ENCODE measurements at regions not wholly inside any gene's neighbourhood (a gene's known extent, or its start where the extent isn't known, plus 50 kb on each side); places are given as distances from the start of the nearest gene placed in this dataset.

DNA sequence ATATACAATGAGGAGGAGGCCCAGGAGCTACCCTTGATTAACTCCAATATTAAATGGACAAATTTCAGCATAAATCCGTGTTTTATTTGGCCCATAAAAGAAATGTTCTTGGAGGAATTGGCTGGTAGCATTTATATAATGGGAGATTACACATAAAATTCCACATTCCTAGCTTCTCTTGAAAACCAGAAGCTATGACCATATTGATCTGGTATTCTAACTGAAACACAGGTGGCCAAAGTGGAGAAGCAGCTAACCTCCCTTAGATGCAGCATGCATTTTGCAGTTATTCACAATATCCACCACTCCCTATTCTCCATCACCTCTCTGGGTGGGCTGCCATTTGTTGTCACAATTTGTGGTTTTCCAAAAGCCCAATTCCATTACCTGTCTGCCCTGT lies 148.8 kb upstream of the CACNA2D1 start:
- TF ChIP-seq, protein P1, sequence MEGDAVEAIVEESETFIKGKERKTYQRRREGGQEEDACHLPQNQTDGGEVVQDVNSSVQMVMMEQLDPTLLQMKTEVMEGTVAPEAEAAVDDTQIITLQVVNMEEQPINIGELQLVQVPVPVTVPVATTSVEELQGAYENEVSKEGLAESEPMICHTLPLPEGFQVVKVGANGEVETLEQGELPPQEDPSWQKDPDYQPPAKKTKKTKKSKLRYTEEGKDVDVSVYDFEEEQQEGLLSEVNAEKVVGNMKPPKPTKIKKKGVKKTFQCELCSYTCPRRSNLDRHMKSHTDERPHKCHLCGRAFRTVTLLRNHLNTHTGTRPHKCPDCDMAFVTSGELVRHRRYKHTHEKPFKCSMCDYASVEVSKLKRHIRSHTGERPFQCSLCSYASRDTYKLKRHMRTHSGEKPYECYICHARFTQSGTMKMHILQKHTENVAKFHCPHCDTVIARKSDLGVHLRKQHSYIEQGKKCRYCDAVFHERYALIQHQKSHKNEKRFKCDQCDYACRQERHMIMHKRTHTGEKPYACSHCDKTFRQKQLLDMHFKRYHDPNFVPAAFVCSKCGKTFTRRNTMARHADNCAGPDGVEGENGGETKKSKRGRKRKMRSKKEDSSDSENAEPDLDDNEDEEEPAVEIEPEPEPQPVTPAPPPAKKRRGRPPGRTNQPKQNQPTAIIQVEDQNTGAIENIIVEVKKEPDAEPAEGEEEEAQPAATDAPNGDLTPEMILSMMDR (IDR thresholded peaks at IDR 0.05): no peak
- TF ChIP-seq ATF3 (CRISPR knock-in tag; conservative IDR thresholded peaks at IDR 0.05): no peak
- TF ChIP-seq E2F4 (CRISPR knock-in tag; IDR thresholded peaks at IDR 0.05; ENCODE audit: borderline replicate concordance, low read depth): no peak
- no peak for TF ChIP-seq TCF7 (CRISPR knock-in tag; IDR thresholded peaks at IDR 0.05; ENCODE audit: low read depth)
- TF ChIP-seq, protein P2, sequence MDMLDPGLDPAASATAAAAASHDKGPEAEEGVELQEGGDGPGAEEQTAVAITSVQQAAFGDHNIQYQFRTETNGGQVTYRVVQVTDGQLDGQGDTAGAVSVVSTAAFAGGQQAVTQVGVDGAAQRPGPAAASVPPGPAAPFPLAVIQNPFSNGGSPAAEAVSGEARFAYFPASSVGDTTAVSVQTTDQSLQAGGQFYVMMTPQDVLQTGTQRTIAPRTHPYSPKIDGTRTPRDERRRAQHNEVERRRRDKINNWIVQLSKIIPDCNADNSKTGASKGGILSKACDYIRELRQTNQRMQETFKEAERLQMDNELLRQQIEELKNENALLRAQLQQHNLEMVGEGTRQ (CRISPR knock-in tag; IDR thresholded peaks at IDR 0.05): no peak
- TF ChIP-seq, protein P3, sequence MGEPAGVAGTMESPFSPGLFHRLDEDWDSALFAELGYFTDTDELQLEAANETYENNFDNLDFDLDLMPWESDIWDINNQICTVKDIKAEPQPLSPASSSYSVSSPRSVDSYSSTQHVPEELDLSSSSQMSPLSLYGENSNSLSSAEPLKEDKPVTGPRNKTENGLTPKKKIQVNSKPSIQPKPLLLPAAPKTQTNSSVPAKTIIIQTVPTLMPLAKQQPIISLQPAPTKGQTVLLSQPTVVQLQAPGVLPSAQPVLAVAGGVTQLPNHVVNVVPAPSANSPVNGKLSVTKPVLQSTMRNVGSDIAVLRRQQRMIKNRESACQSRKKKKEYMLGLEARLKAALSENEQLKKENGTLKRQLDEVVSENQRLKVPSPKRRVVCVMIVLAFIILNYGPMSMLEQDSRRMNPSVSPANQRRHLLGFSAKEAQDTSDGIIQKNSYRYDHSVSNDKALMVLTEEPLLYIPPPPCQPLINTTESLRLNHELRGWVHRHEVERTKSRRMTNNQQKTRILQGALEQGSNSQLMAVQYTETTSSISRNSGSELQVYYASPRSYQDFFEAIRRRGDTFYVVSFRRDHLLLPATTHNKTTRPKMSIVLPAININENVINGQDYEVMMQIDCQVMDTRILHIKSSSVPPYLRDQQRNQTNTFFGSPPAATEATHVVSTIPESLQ (CRISPR knock-in tag; IDR thresholded peaks at IDR 0.05): no peak
- TF ChIP-seq, protein P4, sequence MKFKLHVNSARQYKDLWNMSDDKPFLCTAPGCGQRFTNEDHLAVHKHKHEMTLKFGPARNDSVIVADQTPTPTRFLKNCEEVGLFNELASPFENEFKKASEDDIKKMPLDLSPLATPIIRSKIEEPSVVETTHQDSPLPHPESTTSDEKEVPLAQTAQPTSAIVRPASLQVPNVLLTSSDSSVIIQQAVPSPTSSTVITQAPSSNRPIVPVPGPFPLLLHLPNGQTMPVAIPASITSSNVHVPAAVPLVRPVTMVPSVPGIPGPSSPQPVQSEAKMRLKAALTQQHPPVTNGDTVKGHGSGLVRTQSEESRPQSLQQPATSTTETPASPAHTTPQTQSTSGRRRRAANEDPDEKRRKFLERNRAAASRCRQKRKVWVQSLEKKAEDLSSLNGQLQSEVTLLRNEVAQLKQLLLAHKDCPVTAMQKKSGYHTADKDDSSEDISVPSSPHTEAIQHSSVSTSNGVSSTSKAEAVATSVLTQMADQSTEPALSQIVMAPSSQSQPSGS (CRISPR knock-in tag; IDR thresholded peaks at IDR 0.05; ENCODE audit: borderline replicate concordance, low read depth): no peak
- TF ChIP-seq USF1 (CRISPR knock-in tag; IDR thresholded peaks at IDR 0.05): no peak
- TF ChIP-seq MYBL2 (CRISPR knock-in tag; IDR thresholded peaks at IDR 0.05): no peak
- no peak for TF ChIP-seq JUN (CRISPR knock-in tag; IDR thresholded peaks at IDR 0.05)
